H1 (cell line): ENCODE measurements at regions not wholly inside any gene's neighbourhood (a gene's known extent, or its start where the extent isn't known, plus 50 kb on each side); places are given as distances from the start of the nearest gene placed in this dataset.

Experiments used
- CTCF ChIA-PET: fragments of 300-600 bp; sonication (Branson Sonifier 250); formaldehyde crosslinking; loops from one replicate; lab custom pipeline; 2021; ENCODE audit not compliant: partially characterized antibody; lab: Charles Lee
- POLR2A ChIA-PET: fragments of 300-600 bp; sonication (Branson Sonifier 250); formaldehyde crosslinking; loops from one replicate; lab custom pipeline; 2021; ENCODE audit warnings: inconsistent platforms; ENCODE audit not compliant: partially characterized antibody; lab: Charles Lee
- DNase-seq, 2 experiments: peaks; one replicate each; pipeline versions ENCODE4 v3.0.0 to v3.0.0-alpha.2; 2010 to 2022; ENCODE audit warnings: low spot score in 2 of 2, low read depth in 1 of 2, mixed read lengths in 1 of 2
- FAIRE-seq: peaks from 2 replicates; lab custom pipeline; 2011; peaks lifted over from hg19 to GRCh38; lab: Jason Lieb, UNC
- H2AFZ ChIP-seq: 2 replicates; pipeline ENCODE4 v1.8.1; 2012; ENCODE audit warnings: low read length, inconsistent platforms
- H2AK5ac ChIP-seq: 2 replicates; pipeline ENCODE4 v1.6.1; 2013; ENCODE audit warnings: low read depth, low read length
- H2BK120ac ChIP-seq: replicated peaks from 2 replicates; pipeline ENCODE3; 2013; ENCODE audit warnings: low read depth, low read length, inconsistent platforms
- H2BK12ac ChIP-seq: 2 replicates; pipeline ENCODE4 v1.6.1; 2013; ENCODE audit warnings: low read depth, low read length
- H2BK15ac ChIP-seq: 2 replicates; pipeline ENCODE4 v1.6.1; 2013; ENCODE audit warnings: low read length
- H2BK20ac ChIP-seq: 2 replicates; pipeline ENCODE4 v1.6.1; 2013; ENCODE audit warnings: low read length
- H2BK5ac ChIP-seq: 2 replicates; pipeline ENCODE4 v1.6.1; 2013; ENCODE audit warnings: low read depth, low read length
- H3K14ac ChIP-seq: 2 replicates; pipeline ENCODE4 v1.6.1; 2013; ENCODE audit warnings: inconsistent platforms; ENCODE audit not compliant: insufficient read length
- H3K18ac ChIP-seq: 2 replicates; pipeline ENCODE4 v1.6.1; 2013; ENCODE audit warnings: low read length; ENCODE audit errors: extremely low read depth
- H3K23ac ChIP-seq: 2 replicates; pipeline ENCODE4 v1.6.1; 2013; ENCODE audit warnings: inconsistent platforms; ENCODE audit not compliant: insufficient read length
- H3K23me2 ChIP-seq: 2 replicates; pipeline ENCODE4 v1.6.1; 2013; ENCODE audit warnings: low read depth, low read length
- H3K27ac ChIP-seq: 2 replicates; pipeline ENCODE4 v1.6.1; 2011; ENCODE audit warnings: low read depth, low read length, inconsistent platforms
- H3K27me3 ChIP-seq, 4 experiments: replicated peaks in 1 of 4; 1 replicate in 1 of 4; 2 replicates in 3 of 4; pipeline versions ENCODE4 v1.6.1 to v1.8.1; 2011 to 2013; ENCODE audit warnings: low read length in 3 of 4, mild to moderate bottlenecking in 3 of 4, inconsistent platforms in 2 of 4, mixed read lengths in 2 of 4, moderate library complexity in 1 of 4; ENCODE audit not compliant: control insufficient read depth in 3 of 4, insufficient read depth in 3 of 4; ENCODE audit errors: extremely low read depth in 1 of 4
- H3K36me3 ChIP-seq, 4 experiments: 2 replicates each; pipeline versions ENCODE4 v1.6.1 to v1.8.1; 2011 to 2013; ENCODE audit warnings: mild to moderate bottlenecking in 4 of 4, low read length in 3 of 4, moderate library complexity in 2 of 4, control low read depth in 1 of 4, inconsistent platforms in 1 of 4; ENCODE audit not compliant: insufficient read depth in 4 of 4, control insufficient read depth in 2 of 4
- H3K4ac ChIP-seq: replicated peaks from 2 replicates; pipeline ENCODE3; 2013; ENCODE audit warnings: low read length, low read depth, mixed read lengths, inconsistent platforms; ENCODE audit not compliant: insufficient read length
- H3K4me1 ChIP-seq, 4 experiments: replicated peaks in 1 of 4; 1 replicate in 1 of 4; 2 replicates in 3 of 4; pipeline versions ENCODE4 v1.6.1 to v1.8.1; 2011 to 2013; ENCODE audit warnings: low read length in 3 of 4, inconsistent platforms in 2 of 4, mixed read lengths in 1 of 4; ENCODE audit not compliant: insufficient read depth in 4 of 4, control insufficient read depth in 3 of 4
- H3K4me2 ChIP-seq, 2 experiments: 2 replicates each; pipeline versions ENCODE4 v1.6.1 to v1.8.1; 2011 to 2013; ENCODE audit warnings: low read depth in 2 of 2, low read length in 2 of 2, control low read depth in 1 of 2, inconsistent platforms in 1 of 2, mild to moderate bottlenecking in 1 of 2; ENCODE audit not compliant: insufficient read depth in 1 of 2
- H3K4me3 ChIP-seq, 4 experiments: fragments of 200-600, 300-600 bp in 1 of 4; sonication (generic), shearing (Covaris generic), sonication (Bioruptor Twin) in 1 of 4; 2 replicates each; pipeline versions ENCODE4 v1.5.1 to v1.8.1; 2011 to 2016; ENCODE audit warnings: low read length in 4 of 4, low read depth in 3 of 4, control low read depth in 2 of 4, inconsistent platforms in 2 of 4, mild to moderate bottlenecking in 2 of 4, mixed read lengths in 1 of 4, moderate library complexity in 1 of 4; ENCODE audit not compliant: insufficient read depth in 2 of 4; ENCODE audit errors: extremely low read depth in 1 of 4
- H3K56ac ChIP-seq: replicated peaks from 2 replicates; pipeline ENCODE3; 2013; ENCODE audit warnings: low read depth, mild to moderate bottlenecking, mixed read lengths, low read length, inconsistent platforms; ENCODE audit not compliant: insufficient read length
- H3K79me1 ChIP-seq: 2 replicates; pipeline ENCODE4 v1.6.1; 2013; ENCODE audit warnings: low read depth, low read length, control low read depth
- H3K79me2 ChIP-seq, 2 experiments: 2 replicates each; pipeline versions ENCODE4 v1.6.1 to v1.8.1; 2012 to 2013; ENCODE audit warnings: low read length in 2 of 2, mild to moderate bottlenecking in 2 of 2, inconsistent platforms in 1 of 2; ENCODE audit not compliant: insufficient read depth in 2 of 2, control insufficient read depth in 1 of 2
- H3K9ac ChIP-seq, 4 experiments: replicated peaks in 1 of 4; 1 replicate in 1 of 4; 2 replicates in 3 of 4; pipeline versions ENCODE4 v1.6.1 to v1.8.1; 2011 to 2013; ENCODE audit warnings: low read depth in 3 of 4, low read length in 3 of 4, control low read depth in 2 of 4, mild to moderate bottlenecking in 2 of 4, moderate library complexity in 2 of 4, inconsistent platforms in 1 of 4; ENCODE audit errors: extremely low read depth in 1 of 4
- H3K9me3 ChIP-seq, 2 experiments: 2 replicates each; pipeline versions ENCODE4 v1.6.1 to v1.8.1; 2012 to 2013; ENCODE audit warnings: mild to moderate bottlenecking in 2 of 2, moderate library complexity in 2 of 2, control low read depth in 1 of 2, inconsistent platforms in 1 of 2, low read depth in 1 of 2, low read length in 1 of 2, mixed read lengths in 1 of 2; ENCODE audit not compliant: insufficient read depth in 2 of 2
- H4K20me1 ChIP-seq, 2 experiments: replicated peaks in 1 of 2; 2 replicates each; pipeline versions ENCODE3 to v1.8.1; 2011 to 2013; ENCODE audit warnings: inconsistent platforms in 2 of 2, low read length in 2 of 2, mild to moderate bottlenecking in 1 of 2; ENCODE audit not compliant: insufficient read depth in 2 of 2, control insufficient read depth in 1 of 2
- H4K5ac ChIP-seq: 2 replicates; pipeline ENCODE4 v1.6.1; 2013; ENCODE audit warnings: low read length, low read depth, mixed read lengths, inconsistent platforms; ENCODE audit not compliant: insufficient read length
- H4K8ac ChIP-seq: 2 replicates; pipeline ENCODE4 v1.8.0; 2013; ENCODE audit warnings: mild to moderate bottlenecking, moderate library complexity, low read length, inconsistent platforms; ENCODE audit not compliant: insufficient read depth; ENCODE audit errors: extremely low read depth
- H4K91ac ChIP-seq: replicated peaks from 2 replicates; pipeline ENCODE3; 2013; ENCODE audit warnings: low read length, mixed read lengths, inconsistent platforms; ENCODE audit not compliant: insufficient read length
- FOSL1 ChIP-seq: IDR thresholded peaks from 2 replicates; pipeline ENCODE4 v1.6.1; 2011; ENCODE audit warnings: mild to moderate bottlenecking, low read depth, low read length, moderate library complexity; ENCODE audit not compliant: insufficient read depth
- MAFK ChIP-seq: IDR thresholded peaks from 2 replicates; pipeline ENCODE4 v1.6.1; 2012; ENCODE audit warnings: low read depth, mild to moderate bottlenecking, improper control_type of control experiment, low read length
- SIN3A ChIP-seq, 2 experiments: IDR thresholded peaks in 1 of 2; conservative IDR thresholded peaks in 1 of 2; 2 replicates each; pipeline ENCODE4 v1.6.1; 2011 to 2012; ENCODE audit warnings: low read length in 2 of 2, improper control_type of control experiment in 1 of 2, low read depth in 1 of 2, mild to moderate bottlenecking in 1 of 2
- SIRT6 ChIP-seq: IDR thresholded peaks from one replicate; pipeline ENCODE4 v1.7.1; 2012; ENCODE audit warnings: low read length, inconsistent platforms
- TAF1 ChIP-seq: IDR thresholded peaks from 2 replicates; pipeline ENCODE4 v1.6.1; 2011; ENCODE audit warnings: mild to moderate bottlenecking, low read depth, low read length
- TAF7 ChIP-seq: optimal IDR thresholded peaks from 2 replicates; pipeline ENCODE3; 2011; ENCODE audit warnings: low read depth, mild to moderate bottlenecking, inconsistent platforms, low read length, moderate library complexity, borderline replicate concordance
- TBP ChIP-seq: IDR thresholded peaks from 2 replicates; pipeline ENCODE4 v1.6.1; 2011; ENCODE audit warnings: low read depth, low read length, improper control_type of control experiment
- ZNF274 ChIP-seq: IDR thresholded peaks from 2 replicates; pipeline ENCODE4 v1.7.0; 2012; ENCODE audit warnings: low read length, borderline replicate concordance; ENCODE audit errors: extremely low read depth
- WGBS, 2 experiments: shearing (Covaris generic) in 1 of 2; methylation state at CpG; one replicate each; pipeline versions ENCODE4 v1.1.6 to v1.1.7; 2013 to 2015; ENCODE audit warnings: low lambda C conversion rate in 2 of 2, mixed read lengths in 2 of 2, inconsistent platforms in 1 of 2, low coverage in 1 of 2, missing lambda C conversion rate in 1 of 2; ENCODE audit not compliant: insufficient replicate concordance in 2 of 2, insufficient coverage in 1 of 2, insufficient read length in 1 of 2; ENCODE audit errors: extremely low coverage in 1 of 2, missing lambda C conversion rate in 1 of 2; 5-methylcytosine and 5-hydroxymethylcytosine counted together

- H3K18ac ChIP-seq = no peak overlapping the region
- H2AFZ ChIP-seq = no peak overlapping the region
- FAIRE-seq = no peak
- H3K23me2 ChIP-seq = no peaks in the 10 kb centered on the region; the same call in 1 of the 2 replicates
- no peak overlapping the region for H4K91ac ChIP-seq
- H3K23ac ChIP-seq = no peak overlapping the region
- no peak overlapping the region for H2BK20ac ChIP-seq
- no peak overlapping the region for H2BK15ac ChIP-seq
- no peaks in the 10 kb centered on the region for H3K9me3 ChIP-seq
- peaks cover 0 to 14% (median 7%) of the 10 kb centered on the region in 4 experiments; a peak in 3 of 7 replicates for H3K27me3 ChIP-seq
- no peak overlapping the region for H2BK5ac ChIP-seq
- no peak overlapping the region for H3K4me2 ChIP-seq
- H4K20me1 ChIP-seq = no peaks in the 10 kb centered on the region
- no peak overlapping the region for H3K56ac ChIP-seq
- H4K8ac ChIP-seq = no peak overlapping the region
- no peak overlapping the region for H4K5ac ChIP-seq
- no peak overlapping the region for H3K27ac ChIP-seq
- no peak overlapping the region for H2BK120ac ChIP-seq
- 96% methylated on average over 4 of the region's 4 CpGs; no CpG with 5 or more reads in 1 of the 2 experiments for WGBS, 2 experiments
- CTCF ChIA-PET = interaction anchor here (0.9 kb wide), 1 partner anchor 16 kb away, joined by 3 read pairs; no protein-coding TSS in a partner anchor
- no peaks in the 10 kb centered on the region for H3K79me1 ChIP-seq
- POLR2A ChIA-PET = no interaction called here
- H3K14ac ChIP-seq = no peak overlapping the region
- no peak overlapping the region for H3K9ac ChIP-seq
- no peaks in the 10 kb centered on the region for H3K36me3 ChIP-seq
- H2AK5ac ChIP-seq = no peak overlapping the region
- no peak overlapping the region for H3K4me3 ChIP-seq
- H2BK12ac ChIP-seq = no peak overlapping the region
- DNase-seq = no peak
- H3K79me2 ChIP-seq = no peaks in the 10 kb centered on the region
- H3K4me1 ChIP-seq = peaks cover 0 to 7% (median 2%) of the 10 kb centered on the region in 4 experiments; a peak in 4 of 7 replicates
- H3K4ac ChIP-seq = no peak overlapping the region
- no peak for TF ChIP-seq SIN3A (conservative IDR thresholded peaks at IDR 0.05 in 1 of 2, IDR thresholded peaks at IDR 0.05 in 1 of 2; ENCODE audit: low read depth in 1 of 2, low read length in 2 of 2)
- TF ChIP-seq FOSL1 = no peak
- TF ChIP-seq MAFK = no peak
- no peak for TF ChIP-seq ZNF274
- TF ChIP-seq SIRT6 = no peak
- TF ChIP-seq TBP = no peak
- TF ChIP-seq TAF7 = no peak
- no peak for TF ChIP-seq TAF1
These were observed 163.2 kb upstream of the CAMK1G start for GRCh38 chr1:209420276-209420675.
